Fibroblast of pulmonary artery (primary cell): ENCODE measurements at regions not wholly inside any gene's neighbourhood (a gene's known extent, or its start where the extent isn't known, plus 50 kb on each side); places are given as distances from the start of the nearest gene placed in this dataset.

Experiments used
- DNase-seq: peaks from one replicate; pipeline ENCODE4 v3.0.0-alpha.2; 2010; ENCODE audit warnings: low read depth
- H3K4me3 ChIP-seq: replicated peaks from 2 replicates; pipeline ENCODE4 v1.5.1; 2011; ENCODE audit warnings: low read depth, mild to moderate bottlenecking, control low read depth, low read length, moderate library complexity
- CTCF ChIP-seq: IDR thresholded peaks from 2 replicates; pipeline ENCODE4 v1.5.1; 2011; ENCODE audit warnings: mild to moderate bottlenecking, control low read depth, low read length, inconsistent platforms; ENCODE audit errors: missing control alignments

GRCh38 chr11:70891844-70892380 lies 360.5 kb downstream of the SHANK2 start:
- no peak for TF ChIP-seq CTCF
- no peak for DNase-seq
- H3K4me3 ChIP-seq = no peak overlapping the region

- no peak for TF ChIP-seq CTCF
- DNase-seq = no peak
- no peak overlapping the region for H3K4me3 ChIP-seq
These were observed 359.5 kb downstream of the SHANK2 start for GRCh38 chr11:70892889-70893288.

GRCh38 chr11:70894566-70895365 lies 357.6 kb downstream of the SHANK2 start:
- no peak for TF ChIP-seq CTCF
- H3K4me3 ChIP-seq = no peak overlapping the region
- no peak for DNase-seq

GRCh38 chr11:70895366-70895670 lies 357.1 kb downstream of the SHANK2 start:
- no peak for DNase-seq
- no peak overlapping the region for H3K4me3 ChIP-seq
- no peak for TF ChIP-seq CTCF

- no peak overlapping the region for H3K4me3 ChIP-seq
- no peak for TF ChIP-seq CTCF
- no peak for DNase-seq
These were observed 354.9 kb downstream of the SHANK2 start for GRCh38 chr11:70897429-70897828.

GRCh38 chr11:70899616-70900015 lies 352.8 kb downstream of the SHANK2 start:
- no peak for TF ChIP-seq CTCF
- H3K4me3 ChIP-seq = no peak overlapping the region
- DNase-seq = no peak

- H3K4me3 ChIP-seq = no peak overlapping the region
- no peak for DNase-seq
- TF ChIP-seq CTCF = no peak
These were observed 351.8 kb downstream of the SHANK2 start for GRCh38 chr11:70900540-70900939.
